Transverse colon (tissue), 4 donors: ENCODE measurements at regions not wholly inside any gene's neighbourhood (a gene's known extent, or its start where the extent isn't known, plus 50 kb on each side); places are given as distances from the start of the nearest gene placed in this dataset.
A peak's percentile ranks its signal among the peaks of the same experiment; 100 is the strongest.

ENCODE experiments used
- DNase-seq: peaks from one replicate; pipeline ENCODE4 v3.0.0-alpha.2; 2019
- H3K27ac ChIP-seq, 4 donors: fragments of 200-600 bp; sonication (generic); 2 replicates each; pipeline ENCODE4 v1.5.1; 2016 to 2018; ENCODE audit warnings: inconsistent platforms in 4 of 4
- H3K27me3 ChIP-seq: fragments of 200-600 bp; sonication (generic); 2 replicates; pipeline ENCODE4 v1.5.1; 2017; ENCODE audit warnings: inconsistent platforms
- H3K36me3 ChIP-seq, 4 donors: fragments of 200-600 bp; sonication (generic); 2 replicates each; pipeline ENCODE4 v1.5.1; 2017 to 2019; ENCODE audit warnings: inconsistent platforms in 4 of 4
- H3K4me1 ChIP-seq, 4 donors: fragments of 200-600 bp; sonication (generic); 2 replicates each; pipeline ENCODE4 v1.5.1; 2017 to 2020; ENCODE audit warnings: inconsistent platforms in 4 of 4
- H3K4me3 ChIP-seq, 4 donors: fragments of 200-600 bp; sonication (generic); 1 replicate in 1 of 4; 2 replicates in 3 of 4; pipeline versions ENCODE4 v1.5.1 to v1.6.1; 2017 to 2019; ENCODE audit warnings: inconsistent platforms in 4 of 4
- H3K9me3 ChIP-seq, 2 donors: fragments of 200-600 bp; sonication (generic); 2 replicates each; pipeline ENCODE4 v1.5.1; 2017 to 2019; ENCODE audit warnings: inconsistent platforms in 2 of 2
- CTCF ChIP-seq, 5 experiments: fragments of 200-600 bp in 3 of 5; fragments of 450-650 bp in 2 of 5; sonication (generic) in 3 of 5; IDR thresholded peaks; 1 replicate in 2 of 5; 2 replicates in 3 of 5; pipeline ENCODE4 v1.5.1; 2016 to 2017; ENCODE audit warnings: antibody characterized with exemption in 5 of 5, inconsistent platforms in 3 of 5, mild to moderate bottlenecking in 2 of 5, moderate library complexity in 1 of 5
- EP300 ChIP-seq: sonication (generic); formaldehyde crosslinking; IDR thresholded peaks from one replicate; pipeline ENCODE4 v1.6.1; 2017; ENCODE audit warnings: antibody characterized with exemption, low read depth
- POLR2A ChIP-seq: fragments of 450-650 bp; IDR thresholded peaks from one replicate; pipeline ENCODE4 v1.6.1; 2016; ENCODE audit warnings: antibody characterized with exemption, mild to moderate bottlenecking, moderate library complexity
- POLR2AphosphoS5 ChIP-seq, 3 donors: sonication (generic); formaldehyde crosslinking; IDR thresholded peaks; one replicate each; pipeline ENCODE4 v1.6.1; 2016; ENCODE audit warnings: antibody characterized with exemption in 3 of 3
- WGBS, 2 donors: methylation state at CpG; one replicate each; pipeline ENCODE4 v1.1.5; 2018; ENCODE audit warnings: low coverage in 1 of 2; 5-methylcytosine and 5-hydroxymethylcytosine counted together
- in situ Hi-C, 4 donors: fragments of 200-750 bp; cut with MboI; loops; one replicate each; pipeline versions ENCODE4 v1.15.0 to v1.15.1; 2017; ENCODE audit warnings: low sequenced_read_pairs in 3 of 4, low pct_ligation_motif_present in 1 of 4, low pct_unique_long_range_greater_than_20kb in 1 of 4
- intact Hi-C: fragments of 100-400 bp; cut with DNase I; formaldehyde crosslinking; loops from one replicate; pipeline ENCODE4 v1.15.1; 2023; ENCODE audit warnings: low total_unique reads

- 62 to 82% methylated on average over 2 of the region's 2 CpGs for WGBS, 2 donors
- in situ Hi-C loops (no loop called here), intact Hi-C loops (no loop called here)
- peaks cover 0 to 45% (median 19%) of the 10 kb centered on the region in 4 donors for H3K4me1 ChIP-seq
- no peak overlapping the region for H3K27ac ChIP-seq
- DNase-seq, result no peak
- H3K36me3 ChIP-seq, result no peaks in the 10 kb centered on the region
- no peaks in the 10 kb centered on the region for H3K27me3 ChIP-seq
- TF ChIP-seq CTCF (IDR thresholded peaks at IDR 0.05) (no peak), EP300 (no peak), POLR2AphosphoS5 (IDR thresholded peaks at IDR 0.05) (no peak), POLR2A (no peak)
- H3K9me3 ChIP-seq, result no peaks in the 10 kb centered on the region
- no peak overlapping the region for H3K4me3 ChIP-seq
These were observed 145.7 kb downstream of the SOX4 start for GRCh38 chr6:21739241-21739640.

- in situ Hi-C loops, result no loop called here
These were observed 146.3 kb downstream of the SOX4 start for GRCh38 chr6:21739838-21740237.

GRCh38 chr6:21740376-21741124, 147.0 kb downstream of the SOX4 start:
- Histone ChIP-seq H3K27ac (no peak overlapping the region), H3K27me3 (no peaks in the 10 kb centered on the region), H3K4me3 (no peak overlapping the region), H3K9me3 (no peaks in the 10 kb centered on the region), H3K4me1 (peaks cover 0 to 45% (median 19%) of the 10 kb centered on the region in 4 donors), H3K36me3 (no peaks in the 10 kb centered on the region)
- 48 to 55% methylated on average over 4 of the region's 4 CpGs for WGBS, 2 donors
- intact Hi-C loops, result no loop called here
- in situ Hi-C loops, result no loop called here
- TF ChIP-seq CTCF (IDR thresholded peaks at IDR 0.05), result no peak
- no peak for TF ChIP-seq POLR2AphosphoS5 (IDR thresholded peaks at IDR 0.05)
- TF ChIP-seq EP300, result no peak
- TF ChIP-seq POLR2A, result no peak
- no peak for DNase-seq

More at GRCh38 chr6:21739838-21740237, 146.3 kb downstream of the SOX4 start:
- Histone ChIP-seq H3K27me3 (no peaks in the 10 kb centered on the region), H3K36me3 (no peaks in the 10 kb centered on the region), H3K4me3 (no peak overlapping the region), H3K27ac (no peak overlapping the region), H3K4me1 (peaks cover 0 to 45% (median 19%) of the 10 kb centered on the region in 4 donors), H3K9me3 (no peaks in the 10 kb centered on the region)
- WGBS, 2 donors, result 50 to 64% methylated on average over 5 of the region's 5 CpGs
- intact Hi-C loops, result no loop called here
- TF ChIP-seq EP300 (no peak), CTCF (IDR thresholded peaks at IDR 0.05) (no peak), POLR2AphosphoS5 (IDR thresholded peaks at IDR 0.05) (no peak), POLR2A (no peak)
- DNase-seq, result no peak

GRCh38 chr6:21741221-21742109, 147.9 kb downstream of the SOX4 start:
- H3K4me1 ChIP-seq, result peaks cover 0 to 45% (median 19%) of the 10 kb centered on the region in 4 donors
- TF ChIP-seq CTCF (IDR thresholded peaks at IDR 0.05) (no peak), EP300 (no peak), POLR2AphosphoS5 (IDR thresholded peaks at IDR 0.05) (no peak), POLR2A (no peak)
- in situ Hi-C loops (no loop called here), intact Hi-C loops (no loop called here)
- H3K36me3 ChIP-seq, result no peaks in the 10 kb centered on the region
- WGBS, 2 donors, result 40 to 48% methylated on average over 6 of the region's 6 CpGs
- DNase-seq, result no peak
- H3K9me3 ChIP-seq, result no peaks in the 10 kb centered on the region
- H3K27ac ChIP-seq, result peak overlapping the region in 3 of 4 donors; percentile 15 to 39 (median 36)
- H3K4me3 ChIP-seq, result no peak overlapping the region
- H3K27me3 ChIP-seq, result no peaks in the 10 kb centered on the region
